Activated T-cell treated with anti-CD3 and anti-CD28 coated beads, Interleukin-2, amount 50 U/mL, for 48 hours (primary cell): ENCODE measurements at regions not wholly inside any gene's neighbourhood (a gene's known extent, or its start where the extent isn't known, plus 50 kb on each side); places are given as distances from the start of the nearest gene placed in this dataset.

Source experiments
- DNase-seq, 2 experiments: peaks; one replicate each; pipeline ENCODE4 v3.0.0-alpha.2; 2020

GRCh38 chr10:123580426-123580825 lies 85.7 kb upstream of the GPR26 start:
- no peak for DNase-seq

- no peak for DNase-seq
Measured at GRCh38 chr10:123581656-123582055, 84.5 kb upstream of the GPR26 start.

DNA sequence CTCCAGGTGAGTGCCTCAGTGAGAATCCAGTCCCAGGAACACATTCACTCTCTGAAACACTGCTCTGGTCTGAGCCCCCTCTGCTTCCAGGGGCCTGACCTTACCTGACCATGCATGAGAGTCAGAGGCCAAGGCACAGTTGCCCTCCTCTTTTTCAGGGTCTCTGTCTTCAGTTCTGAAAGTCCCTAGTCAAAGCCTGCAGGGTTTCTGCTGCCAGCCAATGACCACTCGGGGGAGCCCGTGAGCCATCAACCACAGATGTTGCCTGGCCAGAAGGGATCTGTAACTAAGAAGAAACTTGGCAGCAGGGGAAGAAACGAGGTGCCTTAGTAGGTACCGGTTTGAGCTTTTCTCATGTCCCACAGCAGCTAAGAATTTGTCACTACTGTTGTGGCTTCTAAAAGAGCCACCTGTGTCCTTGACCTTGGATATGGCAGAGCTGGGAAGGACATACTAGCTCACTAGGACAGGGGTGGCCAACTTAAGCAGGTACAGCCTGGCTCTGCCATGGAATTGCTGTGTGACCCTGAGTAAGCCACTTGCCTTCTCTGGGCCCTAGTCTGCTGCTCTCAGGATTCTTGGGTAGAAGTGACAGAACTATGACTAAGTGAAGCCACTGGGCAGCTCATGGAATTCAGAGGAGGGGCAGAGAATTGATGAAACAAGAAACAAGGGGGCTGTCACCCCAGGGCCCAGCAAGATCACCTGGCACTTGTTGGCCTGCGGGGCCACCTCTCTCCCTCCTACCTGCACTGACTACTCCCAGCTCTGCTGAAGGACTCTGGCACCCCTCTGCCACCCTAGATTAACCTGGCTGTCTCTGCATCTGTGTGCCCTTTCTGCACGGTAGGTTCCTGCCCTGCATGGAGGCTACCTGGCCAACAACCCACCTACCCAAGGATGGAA lies 83.8 kb upstream of the GPR26 start:
- peak; percentile 79 to 80 for DNase-seq

- DNase-seq: peak; percentile 52 to 59
Measured at GRCh38 chr10:123583639-123584418, 82.3 kb upstream of the GPR26 start.

DNA sequence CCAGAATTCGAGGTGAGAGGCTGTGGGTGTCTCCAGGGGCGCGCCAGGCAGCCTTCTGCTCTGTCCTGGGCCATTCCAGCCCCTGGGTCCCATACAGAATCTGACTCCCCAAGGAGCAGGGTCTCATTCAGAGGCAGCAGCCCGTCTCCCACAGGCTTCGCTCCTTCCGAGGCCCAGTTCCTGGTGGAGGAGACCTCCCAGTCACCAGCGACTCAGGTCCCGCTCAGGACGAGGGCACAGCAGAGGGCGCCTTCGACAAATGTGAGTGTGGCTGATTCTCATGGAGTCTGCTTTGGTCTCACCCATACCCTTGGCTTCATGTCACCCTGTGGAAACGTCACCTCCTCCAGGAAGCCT lies 81.8 kb upstream of the GPR26 start:
- DNase-seq: no peak

GRCh38 chr10:123585477-123586445 lies 80.4 kb upstream of the GPR26 start:
- no peak for DNase-seq

GRCh38 chr10:123587110-123587509 lies 79.0 kb upstream of the GPR26 start:
- no peak for DNase-seq

DNA sequence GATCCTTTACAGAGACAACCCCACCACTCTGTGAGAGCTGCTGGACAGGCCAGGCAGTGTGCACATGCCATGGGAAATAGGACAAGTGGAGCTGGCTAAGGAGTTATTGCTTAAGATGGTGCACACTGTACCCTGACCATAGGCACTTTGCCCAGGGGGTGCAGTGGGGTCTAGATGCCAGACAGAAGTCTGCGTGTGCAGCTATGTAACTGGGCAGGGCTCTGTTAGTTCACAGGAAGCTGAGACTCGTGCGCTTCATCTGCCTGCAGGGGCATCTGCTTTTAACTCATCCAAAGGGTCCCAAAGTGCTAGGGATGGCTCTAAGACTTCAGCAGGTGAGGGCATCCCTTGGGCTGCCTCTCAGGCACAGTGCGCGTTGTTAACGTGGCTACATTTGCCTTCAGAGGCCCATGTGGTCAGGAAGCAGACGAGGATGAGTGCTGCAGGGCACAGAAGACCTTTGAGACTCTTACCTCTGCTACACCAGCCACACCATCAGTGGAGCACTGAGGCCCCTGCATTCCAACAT lies 77.7 kb upstream of the GPR26 start:
- DNase-seq: no peak

GRCh38 chr10:123595661-123596060 lies 70.5 kb upstream of the GPR26 start:
- no peak for DNase-seq

DNA sequence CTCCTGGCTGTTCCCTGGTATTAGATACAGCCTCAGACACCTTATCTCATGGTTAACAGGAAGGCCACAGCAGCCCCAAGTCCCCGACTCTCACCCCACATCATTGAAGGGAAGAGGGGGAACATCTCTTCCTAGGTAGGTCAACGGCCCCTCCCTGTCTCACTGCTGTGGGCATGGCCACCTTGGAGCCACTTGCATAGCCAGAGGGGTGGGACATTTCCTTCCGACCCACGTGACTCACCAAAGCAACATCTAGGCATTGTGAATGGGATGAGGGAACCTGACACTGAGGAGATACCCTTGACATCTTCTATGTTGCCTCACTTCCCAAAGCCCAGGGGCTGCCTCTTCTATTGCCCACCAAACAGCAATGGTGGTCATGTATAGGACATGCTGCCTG lies 68.5 kb upstream of the GPR26 start:
- no peak for DNase-seq

DNA sequence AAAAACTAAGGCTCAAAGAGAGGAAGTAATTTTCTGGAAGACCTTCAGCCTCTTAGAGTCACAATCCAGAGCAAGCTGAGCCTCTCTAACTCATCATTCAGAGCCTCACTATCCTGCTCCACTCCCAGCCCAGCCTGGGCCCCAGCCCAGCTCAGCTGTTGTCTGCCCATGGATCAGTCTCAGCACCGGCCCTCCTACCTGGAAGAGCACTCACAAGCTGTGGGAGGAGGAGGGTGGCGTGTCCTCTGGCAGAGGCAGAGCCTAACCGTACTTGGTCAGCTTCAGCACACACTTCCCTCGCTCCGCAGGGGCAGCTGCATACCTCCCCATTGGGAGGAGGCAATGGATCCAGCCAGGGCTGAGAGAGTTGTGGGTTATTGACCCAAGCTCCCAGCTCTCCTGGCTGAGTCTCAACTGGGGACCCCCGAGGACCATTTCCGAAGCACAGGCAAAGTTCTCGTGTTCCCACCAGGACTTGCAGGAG lies 66.7 kb upstream of the GPR26 start:
- DNase-seq: no peak

DNA sequence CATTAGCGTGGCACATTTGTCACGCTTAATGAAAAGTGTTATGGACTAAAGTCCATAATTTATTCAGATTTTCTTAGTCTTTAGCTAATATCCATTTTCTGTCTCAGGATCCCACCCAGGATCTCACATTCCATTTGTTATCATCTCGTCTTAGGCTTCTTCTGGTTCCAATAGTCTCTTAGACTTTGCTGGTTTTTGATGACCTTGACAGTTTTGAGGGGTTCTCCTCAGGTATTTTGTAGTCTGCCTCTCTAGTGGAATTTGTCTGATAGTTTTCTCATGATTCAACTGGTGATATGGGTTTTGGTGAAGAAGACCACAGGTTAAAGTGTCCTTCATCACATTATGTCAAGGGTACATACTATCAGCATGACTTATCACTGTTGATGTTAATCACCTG lies 66.0 kb upstream of the GPR26 start:
- no peak for DNase-seq

DNA sequence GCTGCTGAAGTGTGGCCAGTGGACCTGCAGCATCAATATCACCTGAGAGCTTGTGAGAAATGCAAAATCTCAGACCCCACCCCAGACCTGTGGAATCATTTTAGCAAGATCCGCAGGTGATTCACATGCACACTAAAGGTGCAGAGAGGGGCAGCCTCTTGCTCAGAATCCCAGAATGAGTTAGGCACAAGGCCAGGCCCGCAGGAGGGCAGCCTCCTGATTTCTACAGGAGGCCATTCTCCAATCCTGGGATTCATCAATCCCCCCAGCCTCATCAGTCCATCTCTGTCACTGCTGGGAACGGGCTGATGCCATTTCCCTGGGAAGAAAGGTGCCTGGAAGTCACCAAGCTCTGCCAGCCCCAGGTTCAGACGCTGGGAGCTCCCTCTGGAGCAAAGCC lies 63.0 kb upstream of the GPR26 start:
- DNase-seq: no peak

DNA sequence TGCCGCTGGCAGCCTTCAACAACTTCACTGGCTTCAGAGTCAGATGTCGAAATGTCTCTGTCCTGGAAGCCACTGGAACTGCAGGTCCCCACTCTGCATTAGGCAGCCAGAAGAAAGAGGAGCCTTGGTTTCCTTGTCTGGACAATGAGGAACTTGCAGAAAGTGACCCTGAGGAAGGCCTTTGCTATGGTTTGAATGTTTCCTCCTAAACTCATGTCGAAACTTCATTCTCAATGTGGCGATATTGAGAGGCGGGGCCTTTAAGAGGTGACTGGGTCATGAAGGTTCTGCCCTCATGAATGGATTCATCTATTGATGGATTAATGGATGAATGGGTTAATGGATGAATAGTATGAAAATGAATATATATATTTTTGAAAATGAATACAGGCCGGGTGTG lies 61.6 kb upstream of the GPR26 start:
- DNase-seq: no peak

GRCh38 chr10:123606006-123606405 lies 60.1 kb upstream of the GPR26 start:
- no peak for DNase-seq

GRCh38 chr10:123606955-123607354 lies 59.2 kb upstream of the GPR26 start:
- no peak for DNase-seq

DNA sequence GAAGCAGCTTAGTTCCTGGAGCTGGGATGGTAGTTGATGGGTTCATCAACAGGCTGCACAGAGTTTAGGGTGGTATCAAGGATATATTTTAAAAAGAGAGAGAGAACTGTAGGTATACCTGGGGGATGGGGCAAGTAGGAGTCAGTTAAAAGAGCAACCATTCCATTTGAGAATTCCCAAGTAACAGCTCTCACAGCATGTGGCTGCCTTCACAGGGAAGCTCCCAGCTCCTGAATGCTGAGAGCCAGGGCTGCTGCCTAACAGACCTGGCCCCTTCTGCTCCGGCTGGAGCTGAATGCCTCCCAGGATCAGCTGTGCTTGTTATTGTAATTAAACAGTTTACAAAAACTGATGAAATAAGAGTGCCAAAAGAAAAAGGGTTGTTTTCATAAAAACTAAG lies 58.8 kb upstream of the GPR26 start:
- no peak for DNase-seq

GRCh38 chr10:123608047-123608446 lies 58.1 kb upstream of the GPR26 start:
- DNase-seq: no peak

DNA sequence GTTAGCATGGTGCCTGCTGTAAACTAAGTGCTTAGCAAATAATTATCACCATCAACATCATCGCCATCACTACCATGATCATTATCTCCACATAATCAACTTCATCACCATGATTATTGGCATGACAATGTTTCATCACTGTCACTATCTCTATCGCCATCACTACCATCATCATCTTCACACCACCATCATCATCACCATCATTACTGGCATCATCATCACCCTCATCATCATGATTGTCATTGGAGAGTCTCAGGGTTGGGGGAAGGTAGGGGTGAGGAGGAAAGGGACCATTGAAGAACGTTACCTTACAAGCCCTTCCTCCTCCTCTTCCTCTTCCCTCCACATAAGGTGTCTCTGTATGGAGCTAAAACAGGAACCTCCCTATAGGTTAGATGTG lies 54.9 kb upstream of the GPR26 start:
- DNase-seq: no peak

- no peak for DNase-seq
Measured at GRCh38 chr10:123611876-123612275, 54.3 kb upstream of the GPR26 start.

GRCh38 chr10:123613346-123613850 lies 52.8 kb upstream of the GPR26 start:
- DNase-seq: no peak

DNA sequence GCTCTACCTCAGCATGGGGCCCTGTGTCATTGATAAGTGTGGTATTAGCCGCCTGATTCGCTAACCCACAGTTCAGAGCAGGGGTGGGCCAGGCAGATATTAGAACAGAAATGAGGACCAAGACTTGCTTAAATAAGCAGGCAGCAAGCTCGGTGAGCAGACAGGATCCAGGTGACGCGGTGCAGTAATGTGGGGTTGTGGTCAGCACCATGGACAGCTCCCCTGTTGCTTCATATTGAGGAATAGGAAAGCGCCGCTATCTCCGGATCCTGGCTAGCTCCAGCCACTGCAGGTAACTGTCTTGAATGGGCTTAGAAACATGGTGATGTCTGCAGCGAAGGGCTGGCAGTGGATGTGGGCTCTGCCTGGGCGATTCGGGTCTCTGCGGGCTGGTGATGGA lies 51.3 kb upstream of the GPR26 start:
- peak; percentile 48 to 49 for DNase-seq
